HCT116 (cell line): ENCODE measurements at regions not wholly inside any gene's neighbourhood (a gene's known extent, or its start where the extent isn't known, plus 50 kb on each side); places are given as distances from the start of the nearest gene placed in this dataset.

ENCODE experiments used
- ATAC-seq: fragments of 200-7000 bp; cut with Tn5 transposase; 2 replicates; pipeline ENCODE4 v1.9.1; 2020; ENCODE audit warnings: mild to moderate bottlenecking, moderate library complexity
- BruUV-seq: library from RNA; stranded (reverse); fragments of 400-500 nt; replicated peaks from 2 replicates; lab custom pipeline; 2021; lab: Mats Ljungman, UMichigan
- CTCF ChIA-PET: fragments of 300-600 bp; sonication (Branson Sonifier 250); formaldehyde crosslinking; loops from one replicate; lab custom pipeline; 2021; ENCODE audit warnings: antibody characterized with exemption; lab: Charles Lee
- POLR2A ChIA-PET: fragments of 300-600, 350-600 bp; sonication (Branson Sonifier 250); formaldehyde crosslinking; loops from one replicate; lab custom pipeline; 2021; ENCODE audit warnings: antibody characterized with exemption; lab: Charles Lee
- RAD21 ChIA-PET, 2 experiments: fragments of 300-600 bp; sonication (Branson Sonifier 250); formaldehyde crosslinking; loops; one replicate each; lab custom pipeline; 2023; ENCODE audit warnings: low total read pairs in 2 of 2; ENCODE audit not compliant: uncharacterized antibody in 2 of 2, unreplicated experiment in 2 of 2, low non-redundant PET in 1 of 2; lab: Charles Lee
- DNase-seq: peaks from one replicate; pipeline ENCODE4 v3.0.0-alpha.2; 2010; ENCODE audit warnings: low read depth, low spot score
- H2AFZ ChIP-seq: fragments of 200-600 bp; shearing (Covaris generic), sonication (generic); 2 replicates; pipeline ENCODE4 v1.6.1; 2017; ENCODE audit warnings: low read depth, mixed run types, mixed read lengths, antibody characterized with exemption, low read length; ENCODE audit not compliant: poor library complexity, severe bottlenecking
- H3K27ac ChIP-seq: 2 replicates; pipeline ENCODE4 v1.5.1; 2012; ENCODE audit warnings: low read depth, low read length
- H3K27me3 ChIP-seq: fragments of 200-600 bp; sonication (generic); 2 replicates; pipeline ENCODE4 v1.6.1; 2016; ENCODE audit warnings: mixed run types, low read length, mixed read lengths; ENCODE audit not compliant: insufficient read depth
- H3K36me3 ChIP-seq, 2 experiments: fragments of 200-500 bp in 1 of 2; fragments of 200-600 bp in 1 of 2; sonication (Bioruptor generic) in 1 of 2; sonication (generic) in 1 of 2; 2 replicates each; pipeline versions ENCODE4 v1.5.1 to v1.6.1; 2014 to 2016; ENCODE audit warnings: low read length in 2 of 2, inconsistent platforms in 1 of 2, mixed read lengths in 1 of 2, mixed run types in 1 of 2; ENCODE audit not compliant: insufficient read depth in 2 of 2, control insufficient read depth in 1 of 2
- H3K4me1 ChIP-seq, 2 experiments: fragments of 200-600 bp in 1 of 2; sonication (generic) in 1 of 2; 2 replicates each; pipeline versions ENCODE4 v1.5.1 to v1.6.1; 2012 to 2017; ENCODE audit warnings: low read length in 2 of 2, inconsistent platforms in 1 of 2, mild to moderate bottlenecking in 1 of 2, mixed read lengths in 1 of 2, mixed run types in 1 of 2, moderate library complexity in 1 of 2; ENCODE audit not compliant: insufficient read depth in 2 of 2, control insufficient read depth in 1 of 2
- H3K4me2 ChIP-seq: fragments of 200-600 bp; sonication (generic); 2 replicates; pipeline ENCODE4 v1.6.1; 2017; ENCODE audit warnings: mixed run types, low read length, mixed read lengths
- H3K4me3 ChIP-seq, 2 experiments: fragments of 200-600 bp in 1 of 2; sonication (generic) in 1 of 2; replicated peaks in 1 of 2; 2 replicates each; pipeline ENCODE4 v1.5.1; 2011 to 2016; ENCODE audit warnings: low read length in 2 of 2, control low read depth in 1 of 2, low read depth in 1 of 2, mild to moderate bottlenecking in 1 of 2, mixed read lengths in 1 of 2, mixed run types in 1 of 2
- H3K79me2 ChIP-seq: fragments of 200-600 bp; sonication (generic); 2 replicates; pipeline ENCODE4 v1.6.1; 2017; ENCODE audit warnings: mild to moderate bottlenecking, mixed run types, low read length, moderate library complexity, mixed read lengths; ENCODE audit not compliant: insufficient read depth
- H3K9ac ChIP-seq: fragments of 200-600 bp; sonication (generic); 2 replicates; pipeline ENCODE4 v1.6.1; 2016; ENCODE audit warnings: low read length, mixed read lengths
- H3K9me2 ChIP-seq: fragments of 200-600 bp; sonication (generic), shearing (Covaris generic); 2 replicates; pipeline ENCODE4 v1.6.1; 2017; ENCODE audit warnings: mixed run types, mild to moderate bottlenecking, moderate library complexity; ENCODE audit not compliant: insufficient read depth
- H3K9me3 ChIP-seq, 2 experiments: fragments of 200-500 bp in 1 of 2; fragments of 200-600 bp in 1 of 2; sonication (Bioruptor generic) in 1 of 2; sonication (generic) in 1 of 2; 2 replicates each; pipeline ENCODE4 v1.6.1; 2014 to 2017; ENCODE audit warnings: low read length in 2 of 2, mixed read lengths in 2 of 2, inconsistent platforms in 1 of 2, low read depth in 1 of 2, mild to moderate bottlenecking in 1 of 2, mixed run types in 1 of 2, moderate library complexity in 1 of 2; ENCODE audit not compliant: control insufficient read depth in 1 of 2, insufficient read depth in 1 of 2
- H4K20me1 ChIP-seq: fragments of 200-600 bp; sonication (generic), shearing (Covaris generic); 2 replicates; pipeline ENCODE4 v1.6.1; 2017; ENCODE audit warnings: mixed run types, mild to moderate bottlenecking, moderate library complexity; ENCODE audit not compliant: insufficient read depth
- CBX3 ChIP-seq: IDR thresholded peaks from 2 replicates; pipeline ENCODE4 v1.6.1; 2012; ENCODE audit warnings: low read depth
- CTCF ChIP-seq, 3 experiments: fragments of 200-600 bp in 1 of 3; sonication (generic) in 1 of 3; IDR thresholded peaks in 2 of 3; conservative IDR thresholded peaks in 1 of 3; 2 replicates each; pipeline ENCODE4 v1.5.1; 2012 to 2017; ENCODE audit warnings: low read depth in 2 of 3, low read length in 2 of 3, antibody characterized with exemption in 1 of 3, borderline replicate concordance in 1 of 3, control low read depth in 1 of 3, mild to moderate bottlenecking in 1 of 3, mixed read lengths in 1 of 3, mixed run types in 1 of 3, moderate library complexity in 1 of 3; ENCODE audit not compliant: insufficient read depth in 1 of 3
- EGR1 ChIP-seq: IDR thresholded peaks from 2 replicates; pipeline ENCODE4 v1.6.1; 2012; ENCODE audit warnings: low read depth
- ELF1 ChIP-seq: IDR thresholded peaks from 2 replicates; pipeline ENCODE4 v1.6.1; 2012; ENCODE audit warnings: low read depth, borderline replicate concordance
- EZH2 ChIP-seq: fragments of 200-600 bp; sonication (generic); IDR thresholded peaks from 2 replicates; pipeline ENCODE4 v1.6.1; 2017; ENCODE audit warnings: antibody characterized with exemption, mixed run types
- JUND ChIP-seq: IDR thresholded peaks from 2 replicates; pipeline ENCODE4 v1.6.1; 2012
- MAX ChIP-seq: IDR thresholded peaks from 2 replicates; pipeline ENCODE4 v1.6.1; 2012
- POLR2A ChIP-seq: IDR thresholded peaks from 2 replicates; pipeline ENCODE4 v1.7.0; 2011; ENCODE audit warnings: borderline replicate concordance; ENCODE audit not compliant: insufficient read depth, insufficient read length; ENCODE audit errors: extremely low read depth
- RAD21 ChIP-seq: IDR thresholded peaks from 2 replicates; pipeline ENCODE4 v1.6.1; 2012; ENCODE audit warnings: low read depth, mild to moderate bottlenecking
- SIN3A ChIP-seq: IDR thresholded peaks from 2 replicates; pipeline ENCODE4 v1.6.1; 2012; ENCODE audit warnings: low read depth
- TCF7L2 ChIP-seq: IDR thresholded peaks from 2 replicates; pipeline ENCODE4 v1.7.0; 2011; ENCODE audit warnings: borderline replicate concordance, inconsistent platforms; ENCODE audit not compliant: insufficient read depth, insufficient read length; ENCODE audit errors: extremely low read depth
- YY1 ChIP-seq: IDR thresholded peaks from 2 replicates; pipeline ENCODE4 v1.6.1; 2011; ENCODE audit warnings: low read length, low read depth, moderate library complexity, mild to moderate bottlenecking; ENCODE audit not compliant: insufficient replicate concordance; ENCODE audit errors: extremely low read depth
- ZBTB33 ChIP-seq: IDR thresholded peaks from 2 replicates; pipeline ENCODE4 v1.6.1; 2011; ENCODE audit warnings: mild to moderate bottlenecking, low read length, moderate library complexity; ENCODE audit not compliant: insufficient replicate concordance; ENCODE audit errors: extremely low read depth
- ZFX ChIP-seq: fragments of 450-650 bp; IDR thresholded peaks from 2 replicates; pipeline ENCODE4 v1.6.1; 2017
- ZNF274 ChIP-seq: fragments of 200-500 bp; sonication (Bioruptor generic); IDR thresholded peaks from 2 replicates; pipeline ENCODE4 v1.6.1; 2014; ENCODE audit warnings: mild to moderate bottlenecking, low read depth, low read length, inconsistent platforms
- intact Hi-C: fragments of 100-400 bp; cut with micrococcal nuclease; formaldehyde crosslinking; loops from 2 replicates; pipeline ENCODE4 v1.10.0; 2022

- RAD21 ChIA-PET = no interaction called here
- H3K4me1 ChIP-seq = peaks cover 10 to 24% of the 10 kb centered on the region in 2 experiments
- H3K36me3 ChIP-seq = no peaks in the 10 kb centered on the region
- CTCF ChIA-PET = no interaction called here
- H3K9me2 ChIP-seq = no peaks in the 10 kb centered on the region
- no peak for TF ChIP-seq POLR2A
- no peak for TF ChIP-seq RAD21
- no peak for TF ChIP-seq ZNF274
- TF ChIP-seq TCF7L2 = no peak
- ATAC-seq = no peak
- H3K27ac ChIP-seq = no peak overlapping the region
- H3K9me3 ChIP-seq = no peaks in the 10 kb centered on the region
- intact Hi-C loops = no loop called here
- DNase-seq = no peak
- no peaks in the 10 kb centered on the region for H3K79me2 ChIP-seq
- POLR2A ChIA-PET = no interaction called here
- H3K4me3 ChIP-seq = no peak overlapping the region
- H3K4me2 ChIP-seq = peak overlapping the region; percentile 81; the same call in 1 of the 2 replicates
- BruUV-seq = no TSS peak
- no peaks in the 10 kb centered on the region for H3K27me3 ChIP-seq
- no peak overlapping the region for H3K9ac ChIP-seq
- peak overlapping the region; percentile 64 for H2AFZ ChIP-seq
- no peaks in the 10 kb centered on the region for H4K20me1 ChIP-seq
Measured at GRCh38 chr13:111424134-111424533, 103.7 kb downstream of the TEX29 start.

- Histone ChIP-seq H3K9ac (no peak overlapping the region), H3K4me3 (no peak overlapping the region), H3K27ac (no peak overlapping the region), H2AFZ (no peak overlapping the region), H3K4me2 (no peak overlapping the region), H4K20me1 (no peaks in the 10 kb centered on the region), H3K79me2 (no peaks in the 10 kb centered on the region), H3K4me1 (peaks cover 10 to 27% of the 10 kb centered on the region in 2 experiments), H3K27me3 (no peaks in the 10 kb centered on the region), H3K9me3 (no peaks in the 10 kb centered on the region), H3K9me2 (no peaks in the 10 kb centered on the region), H3K36me3 (no peaks in the 10 kb centered on the region)
- ATAC-seq (no peak), DNase-seq (no peak)
- POLR2A ChIA-PET = no interaction called here
- CTCF ChIA-PET = no interaction called here
- BruUV-seq = no TSS peak
- TF ChIP-seq CBX3 (no peak), EZH2 (no peak), YY1 (no peak), SIN3A (no peak), RAD21 (no peak), TCF7L2 (no peak), ZBTB33 (no peak), CTCF (IDR thresholded peaks at IDR 0.05 in 2 of 3, conservative IDR thresholded peaks at IDR 0.05 in 1 of 3; ENCODE audit: borderline replicate concordance in 1 of 3, insufficient read depth in 1 of 3, low read depth in 2 of 3, low read length in 2 of 3) (no peak), MAX (no peak), JUND (no peak), EGR1 (no peak), ZFX (no peak), ELF1 (no peak)
- intact Hi-C loops = no loop called here
- RAD21 ChIA-PET = no interaction called here
Measured at GRCh38 chr13:111425326-111425725, 104.9 kb downstream of the TEX29 start.
